ENCODE measurements at regions not wholly inside any gene's neighbourhood (a gene's known extent, or its start where the extent isn't known, plus 50 kb on each side); places are given as distances from the start of the nearest gene placed in this dataset.

GRCh38 chr4:14035076-14035475 lies 407.6 kb upstream of the BOD1L1 start:
- TF ChIP-seq SIN3A (conservative IDR thresholded peaks at IDR 0.05 in 1 of 2, IDR thresholded peaks at IDR 0.05 in 1 of 2; ENCODE audit: low read depth in 1 of 2, low read length in 2 of 2) (no peak), CTCF (IDR thresholded peaks at IDR 0.05; ENCODE audit: control extremely low read depth in 1 of 3, insufficient read depth in 1 of 3, low read depth in 1 of 3, low read length in 3 of 3) (no peak), TBP (IDR thresholded peaks at IDR 0.05; ENCODE audit: low read depth, low read length) (no peak), PHF8 (conservative IDR thresholded peaks at IDR 0.05; ENCODE audit: low read depth, low read length) (no peak), YY1 (IDR thresholded peaks at IDR 0.05; ENCODE audit: low read depth, low read length) (no peak), USF2 (IDR thresholded peaks at IDR 0.05; ENCODE audit: low read length) (no peak)

Data from H1 (cell line).